Naive thymus-derived CD8-positive, alpha-beta T cell (primary cell): ENCODE measurements at regions not wholly inside any gene's neighbourhood (a gene's known extent, or its start where the extent isn't known, plus 50 kb on each side); places are given as distances from the start of the nearest gene placed in this dataset.

Experiments
- ATAC-seq, 2 donors: fragments of 150-1000 bp; cut with Tn5 transposase in 1 of 2; sonication (Bioruptor Pico), chemical (Tn5 transposase) in 1 of 2; 1 replicate in 1 of 2; 2 replicates in 1 of 2; pipeline ENCODE4 v1.10.0; 2021; ENCODE audit warnings: mild to moderate bottlenecking in 2 of 2, moderate library complexity in 2 of 2
- POLR2A ChIA-PET: fragments of 350-600 bp; sonication (Branson Sonifier 250); formaldehyde crosslinking; loops from one replicate; lab custom pipeline; 2021; ENCODE audit warnings: antibody characterized with exemption; lab: Charles Lee
- DNase-seq, 10 donors: peaks; one replicate each; pipeline versions ENCODE4 v3.0.0 to v3.0.0-alpha.2; 2020 to 2022
- H3K27ac Mint-ChIP-seq, 10 donors: one replicate each; pipeline ENCODE4 v1.8.0; 2020 to 2022; ENCODE audit warnings: mild to moderate bottlenecking in 10 of 10, mixed read lengths in 10 of 10, moderate library complexity in 4 of 10, inconsistent platforms in 1 of 10
- H3K27me3 Mint-ChIP-seq, 5 donors: one replicate each; pipeline ENCODE4 v1.8.0; 2021 to 2022; ENCODE audit warnings: mixed read lengths in 5 of 5
- H3K36me3 Mint-ChIP-seq, 3 donors: one replicate each; pipeline ENCODE4 v1.8.0; 2020 to 2022; ENCODE audit warnings: mixed read lengths in 3 of 3, mild to moderate bottlenecking in 2 of 3, inconsistent platforms in 1 of 3
- H3K4me1 Mint-ChIP-seq, 4 donors: one replicate each; pipeline ENCODE4 v1.8.0; 2021 to 2022; ENCODE audit warnings: mixed read lengths in 4 of 4
- H3K4me3 Mint-ChIP-seq, 10 donors: one replicate each; pipeline ENCODE4 v1.8.0; 2020 to 2022; ENCODE audit warnings: mild to moderate bottlenecking in 10 of 10, mixed read lengths in 10 of 10, moderate library complexity in 6 of 10, inconsistent platforms in 1 of 10
- H3K9me3 Mint-ChIP-seq, 9 donors: one replicate each; pipeline ENCODE4 v1.8.0; 2020 to 2022; ENCODE audit warnings: mixed read lengths in 9 of 9, mild to moderate bottlenecking in 3 of 9, inconsistent platforms in 1 of 9, moderate library complexity in 1 of 9

DNA sequence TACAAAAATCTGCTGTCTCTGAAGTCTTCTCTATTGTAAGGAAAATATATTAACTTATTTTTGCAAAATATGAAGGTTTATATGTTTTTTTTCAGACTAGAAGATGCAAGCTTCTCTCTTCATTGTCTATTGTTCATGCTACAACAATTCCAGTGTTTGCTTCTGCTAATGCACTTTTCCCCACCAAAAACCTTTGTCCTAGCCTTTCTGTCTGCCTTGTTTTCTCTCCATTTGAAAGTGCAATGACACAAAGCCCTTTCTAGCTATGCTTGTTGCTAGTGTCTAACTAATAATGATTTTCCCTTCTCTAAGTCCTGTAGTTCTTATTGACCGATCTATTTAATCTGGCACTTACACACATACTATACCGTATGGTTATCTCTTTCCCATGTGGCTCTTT is 369.5 kb upstream of the CELF4 start:
- no peak for ATAC-seq
- peaks cover 0 to 5% (median 0%) of the 10 kb centered on the region in 5 donors for H3K27me3 Mint-ChIP-seq
- peaks cover 0 to 23% (median 7%) of the 10 kb centered on the region in 9 donors for H3K9me3 Mint-ChIP-seq
- no peaks in the 10 kb centered on the region for H3K4me1 Mint-ChIP-seq
- no peaks in the 10 kb centered on the region for H3K36me3 Mint-ChIP-seq
- H3K27ac Mint-ChIP-seq = no peak overlapping the region
- no peak for DNase-seq
- POLR2A ChIA-PET = no interaction called here
- H3K4me3 Mint-ChIP-seq = no peak overlapping the region

DNA sequence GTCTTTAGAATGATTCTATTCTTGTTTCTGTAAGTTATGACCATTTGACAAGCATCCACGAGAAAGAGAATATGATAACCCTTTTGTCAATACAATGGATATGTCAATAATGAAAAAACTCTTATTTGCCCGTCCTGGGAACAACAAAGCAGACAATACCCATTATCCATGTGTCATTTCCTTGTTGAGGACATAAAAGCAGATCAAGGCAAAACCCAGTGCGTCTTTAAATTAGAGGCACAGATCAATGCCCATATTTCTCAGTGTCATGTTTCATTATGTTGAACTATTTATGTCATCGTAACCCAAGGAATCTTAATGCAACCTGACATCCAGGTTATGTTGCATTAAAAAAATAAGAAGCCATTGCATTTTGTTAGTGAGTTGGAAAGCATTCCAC is 365.0 kb upstream of the CELF4 start:
- POLR2A ChIA-PET = no interaction called here
- H3K9me3 Mint-ChIP-seq = peaks cover 0 to 8% (median 0%) of the 10 kb centered on the region in 9 donors
- H3K4me1 Mint-ChIP-seq = no peaks in the 10 kb centered on the region
- H3K4me3 Mint-ChIP-seq = no peak overlapping the region
- no peak overlapping the region for H3K27ac Mint-ChIP-seq
- no peaks in the 10 kb centered on the region for H3K36me3 Mint-ChIP-seq
- DNase-seq (no peak), ATAC-seq (no peak)
- H3K27me3 Mint-ChIP-seq = peaks cover 0 to 5% (median 0%) of the 10 kb centered on the region in 5 donors

- POLR2A ChIA-PET = no interaction called here
- Mint-ChIP-seq H3K36me3 (no peaks in the 10 kb centered on the region), H3K4me3 (no peak overlapping the region), H3K9me3 (peaks cover 0 to 11% (median 1%) of the 10 kb centered on the region in 9 donors), H3K27ac (no peak overlapping the region), H3K4me1 (no peaks in the 10 kb centered on the region), H3K27me3 (peaks cover 0 to 1% (median 0%) of the 10 kb centered on the region in 5 donors)
- DNase-seq (no peak), ATAC-seq (no peak)
These were observed 356.6 kb upstream of the CELF4 start for GRCh38 chr18:37922162-37922561.

DNA sequence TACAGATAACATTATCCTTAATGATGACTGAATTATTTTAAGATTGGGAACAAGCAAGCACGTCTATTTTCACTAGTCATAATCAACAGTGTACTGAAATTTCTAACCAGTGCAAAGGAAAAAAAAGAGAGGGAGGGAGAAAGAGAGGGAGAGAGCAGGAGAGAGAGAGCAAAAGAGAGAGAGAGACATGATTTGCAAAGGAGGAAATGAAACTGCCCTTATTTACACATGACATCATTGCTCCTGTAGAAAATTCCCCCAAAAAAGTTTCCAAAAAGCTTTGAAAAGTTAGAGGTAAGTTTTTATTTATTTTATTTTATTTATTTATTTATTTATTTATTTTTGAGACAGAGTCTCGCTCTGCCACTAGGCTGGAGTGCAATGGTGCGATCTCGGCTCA is 355.3 kb upstream of the CELF4 start:
- POLR2A ChIA-PET = no interaction called here
- Mint-ChIP-seq H3K4me1 (no peaks in the 10 kb centered on the region), H3K4me3 (no peak overlapping the region), H3K36me3 (no peaks in the 10 kb centered on the region), H3K27me3 (peaks cover 0 to 1% (median 0%) of the 10 kb centered on the region in 5 donors), H3K27ac (no peak overlapping the region), H3K9me3 (peaks cover 0 to 12% (median 1%) of the 10 kb centered on the region in 9 donors)
- no peak for ATAC-seq
- no peak for DNase-seq

DNA sequence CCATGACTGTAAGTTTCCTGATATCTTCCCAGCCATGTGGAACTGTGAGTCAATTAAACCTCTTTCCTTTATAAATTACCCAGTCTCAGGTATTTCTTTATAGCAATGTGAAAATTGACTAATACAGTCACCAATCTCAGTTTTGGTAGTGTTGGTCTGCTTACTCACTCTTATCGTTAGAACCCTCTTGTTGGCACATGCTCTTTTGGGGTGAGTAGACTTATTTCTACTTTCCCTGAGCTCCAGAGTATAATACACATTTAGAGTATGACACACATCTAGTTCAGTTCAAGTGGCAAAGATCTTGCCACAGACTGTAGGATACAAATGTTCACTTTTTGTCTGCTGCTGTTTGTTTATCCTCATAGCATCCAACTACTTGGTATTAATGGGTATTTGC is 347.5 kb upstream of the CELF4 start:
- peaks cover 0 to 14% (median 0%) of the 10 kb centered on the region in 9 donors for H3K9me3 Mint-ChIP-seq
- DNase-seq (no peak), ATAC-seq (no peak)
- H3K36me3 Mint-ChIP-seq = no peaks in the 10 kb centered on the region
- peaks cover 0 to 5% (median 0%) of the 10 kb centered on the region in 5 donors for H3K27me3 Mint-ChIP-seq
- H3K4me3 Mint-ChIP-seq = no peak overlapping the region
- H3K4me1 Mint-ChIP-seq = no peaks in the 10 kb centered on the region
- no peak overlapping the region for H3K27ac Mint-ChIP-seq
- POLR2A ChIA-PET = no interaction called here

- H3K9me3 Mint-ChIP-seq = peaks cover 0 to 10% (median 0%) of the 10 kb centered on the region in 9 donors
- peaks cover 0 to 4% (median 0%) of the 10 kb centered on the region in 5 donors for H3K27me3 Mint-ChIP-seq
- no peaks in the 10 kb centered on the region for H3K4me1 Mint-ChIP-seq
- H3K36me3 Mint-ChIP-seq = no peaks in the 10 kb centered on the region
- no peak for DNase-seq
- H3K27ac Mint-ChIP-seq = no peak overlapping the region
- H3K4me3 Mint-ChIP-seq = no peak overlapping the region
- POLR2A ChIA-PET = no interaction called here
- ATAC-seq = no peak
These were observed 336.7 kb upstream of the CELF4 start for GRCh38 chr18:37902344-37902743.

DNA sequence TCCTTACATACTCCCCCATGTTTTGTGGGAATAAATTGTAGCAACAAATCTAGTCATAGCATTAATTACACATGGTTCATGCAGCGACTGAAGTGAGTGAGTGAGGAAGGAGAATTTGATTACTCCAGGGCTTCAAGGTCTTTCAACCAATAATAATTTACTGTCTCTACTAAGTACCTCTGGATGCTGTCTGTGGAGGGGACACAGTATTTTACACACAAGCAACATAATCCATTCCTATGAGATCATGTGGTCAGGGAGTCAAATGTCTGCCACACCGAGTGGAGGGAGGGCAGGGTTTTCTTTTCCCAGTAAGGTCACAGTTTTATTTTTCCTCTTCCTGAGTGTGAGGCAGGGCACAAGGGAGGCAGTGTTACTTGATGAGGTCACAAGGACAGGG is 334.7 kb upstream of the CELF4 start:
- no peaks in the 10 kb centered on the region for H3K4me1 Mint-ChIP-seq
- H3K4me3 Mint-ChIP-seq = no peak overlapping the region
- no peak overlapping the region for H3K27ac Mint-ChIP-seq
- ATAC-seq (no peak), DNase-seq (no peak)
- H3K36me3 Mint-ChIP-seq = no peaks in the 10 kb centered on the region
- POLR2A ChIA-PET = no interaction called here
- H3K9me3 Mint-ChIP-seq = peaks cover 0 to 10% (median 0%) of the 10 kb centered on the region in 9 donors
- H3K27me3 Mint-ChIP-seq = peaks cover 0 to 2% (median 0%) of the 10 kb centered on the region in 5 donors

GRCh38 chr18:37889963-37890362 is 324.4 kb upstream of the CELF4 start:
- DNase-seq (no peak), ATAC-seq (no peak)
- Mint-ChIP-seq H3K9me3 (peaks cover 0 to 19% (median 1%) of the 10 kb centered on the region in 9 donors), H3K4me3 (no peak overlapping the region), H3K27ac (no peak overlapping the region), H3K27me3 (peaks cover 0 to 13% (median 0%) of the 10 kb centered on the region in 5 donors), H3K4me1 (no peaks in the 10 kb centered on the region), H3K36me3 (no peaks in the 10 kb centered on the region)
- POLR2A ChIA-PET = no interaction called here

- no peaks in the 10 kb centered on the region for H3K36me3 Mint-ChIP-seq
- H3K9me3 Mint-ChIP-seq = peaks cover 0 to 11% (median 4%) of the 10 kb centered on the region in 9 donors
- H3K4me1 Mint-ChIP-seq = no peaks in the 10 kb centered on the region
- no peak overlapping the region for H3K27ac Mint-ChIP-seq
- no peak overlapping the region for H3K4me3 Mint-ChIP-seq
- peaks cover 0 to 2% (median 0%) of the 10 kb centered on the region in 5 donors for H3K27me3 Mint-ChIP-seq
- POLR2A ChIA-PET = no interaction called here
- no peak for DNase-seq
- no peak for ATAC-seq
These were observed 309.1 kb upstream of the CELF4 start for GRCh38 chr18:37874721-37875120.

DNA sequence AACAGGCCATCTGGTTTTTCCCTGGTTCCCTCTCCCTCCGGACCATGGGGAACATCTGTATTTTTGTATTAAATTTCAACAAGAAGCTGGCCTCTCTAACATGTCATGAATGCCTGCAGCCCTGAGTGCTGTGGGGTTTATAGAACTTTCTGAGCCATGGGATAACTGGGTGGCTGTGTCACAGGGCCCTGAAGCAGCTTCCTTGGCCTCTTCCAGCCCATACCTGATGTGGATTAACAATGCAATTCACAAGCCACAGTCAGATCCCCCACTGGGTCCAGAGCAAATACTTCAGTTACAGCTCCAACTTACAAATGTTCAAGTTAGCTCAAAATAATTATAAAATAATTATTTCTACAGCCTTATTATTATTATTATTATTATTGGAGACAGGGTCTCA is 307.8 kb upstream of the CELF4 start:
- H3K4me1 Mint-ChIP-seq = no peaks in the 10 kb centered on the region
- H3K36me3 Mint-ChIP-seq = no peaks in the 10 kb centered on the region
- H3K9me3 Mint-ChIP-seq = peaks cover 0 to 11% (median 4%) of the 10 kb centered on the region in 9 donors
- ATAC-seq = no peak
- H3K4me3 Mint-ChIP-seq = no peak overlapping the region
- POLR2A ChIA-PET = no interaction called here
- H3K27me3 Mint-ChIP-seq = peaks cover 0 to 2% (median 0%) of the 10 kb centered on the region in 5 donors
- no peak overlapping the region for H3K27ac Mint-ChIP-seq
- no peak for DNase-seq

GRCh38 chr18:37872562-37872961 is 307.0 kb upstream of the CELF4 start:
- DNase-seq = no peak
- Mint-ChIP-seq H3K4me3 (no peak overlapping the region), H3K27me3 (peaks cover 0 to 2% (median 0%) of the 10 kb centered on the region in 5 donors), H3K9me3 (peaks cover 0 to 11% (median 4%) of the 10 kb centered on the region in 9 donors), H3K27ac (no peak overlapping the region), H3K4me1 (no peaks in the 10 kb centered on the region), H3K36me3 (no peaks in the 10 kb centered on the region)
- POLR2A ChIA-PET = no interaction called here
- no peak for ATAC-seq

DNA sequence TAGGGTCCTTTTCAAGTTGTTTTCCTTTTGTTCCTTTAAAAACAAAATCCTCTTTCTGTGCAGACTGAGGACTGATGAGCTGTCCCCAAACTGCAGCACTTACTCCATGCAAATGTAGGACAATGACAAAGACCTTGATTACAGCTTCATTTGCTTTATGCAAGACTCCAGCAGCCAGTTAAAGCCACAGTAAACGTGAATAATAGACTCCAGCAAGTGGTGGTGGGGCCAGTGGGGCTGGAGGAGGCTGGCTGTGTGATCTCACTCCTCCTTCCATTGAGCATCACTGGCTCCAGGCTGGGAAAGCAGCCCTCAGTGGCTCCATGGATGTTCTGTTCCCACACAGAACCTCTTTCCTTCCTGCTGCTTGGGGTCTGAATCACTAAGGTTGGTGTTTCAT is 306.0 kb upstream of the CELF4 start:
- no peaks in the 10 kb centered on the region for H3K36me3 Mint-ChIP-seq
- POLR2A ChIA-PET = no interaction called here
- H3K9me3 Mint-ChIP-seq = peaks cover 0 to 11% (median 2%) of the 10 kb centered on the region in 9 donors

GRCh38 chr18:37869051-37869450 is 303.5 kb upstream of the CELF4 start:
- Mint-ChIP-seq H3K36me3 (no peaks in the 10 kb centered on the region), H3K4me1 (no peaks in the 10 kb centered on the region), H3K4me3 (no peak overlapping the region), H3K27ac (no peak overlapping the region), H3K27me3 (peaks cover 0 to 3% (median 0%) of the 10 kb centered on the region in 5 donors), H3K9me3 (peaks cover 0 to 13% (median under 1%) of the 10 kb centered on the region in 9 donors)
- no peak for ATAC-seq
- POLR2A ChIA-PET = no interaction called here
- no peak for DNase-seq

More for the DNA sequence above, 306.0 kb upstream of the CELF4 start:
- H3K27ac Mint-ChIP-seq = no peak overlapping the region
- no peaks in the 10 kb centered on the region for H3K4me1 Mint-ChIP-seq
- H3K4me3 Mint-ChIP-seq = no peak overlapping the region
- H3K27me3 Mint-ChIP-seq = peaks cover 0 to 2% (median 0%) of the 10 kb centered on the region in 5 donors
- DNase-seq (no peak), ATAC-seq (no peak)

DNA sequence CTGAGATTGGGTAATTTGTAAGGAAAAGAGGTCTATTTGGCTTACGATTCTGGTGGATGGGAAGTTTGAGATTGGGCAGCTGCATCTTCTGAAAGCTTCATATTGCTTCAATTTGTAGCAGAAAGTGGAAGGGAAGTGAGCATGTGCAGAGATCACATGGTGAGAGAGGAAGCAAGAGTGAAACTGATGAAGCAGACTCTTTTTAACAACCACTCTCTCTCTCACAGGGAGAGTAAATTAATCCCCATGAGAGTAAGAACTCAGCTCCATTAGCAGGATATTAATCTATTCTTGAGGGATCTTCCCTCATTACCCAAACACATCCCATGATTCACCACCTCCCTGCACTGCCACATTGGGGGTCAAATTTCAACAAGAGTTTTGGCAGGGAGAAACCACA is 298.5 kb upstream of the CELF4 start:
- Mint-ChIP-seq H3K4me1 (no peaks in the 10 kb centered on the region), H3K36me3 (no peaks in the 10 kb centered on the region), H3K27ac (no peak overlapping the region), H3K4me3 (no peak overlapping the region), H3K9me3 (peaks cover 0 to 16% (median 6%) of the 10 kb centered on the region in 9 donors), H3K27me3 (peaks cover 0 to 8% (median 0%) of the 10 kb centered on the region in 5 donors)
- DNase-seq = no peak
- POLR2A ChIA-PET = no interaction called here
- ATAC-seq = no peak
